A549 (cell line): ENCODE measurements at regions not wholly inside any gene's neighbourhood (a gene's known extent, or its start where the extent isn't known, plus 50 kb on each side); places are given as distances from the start of the nearest gene placed in this dataset.

ENCODE experiments used
- ATAC-seq, 2 experiments: fragments of 200-7000 bp in 1 of 2; fragments of >200 bp in 1 of 2; cut with Nextera tagmentation in 1 of 2; cut with Tn5 transposase in 1 of 2; 3 replicates each; pipeline versions ENCODE4 v1.8.0 to v1.9.1; 2018 to 2020; ENCODE audit warnings: mild to moderate bottlenecking in 1 of 2, moderate library complexity in 1 of 2
- CTCF ChIA-PET: fragments of 300-600 bp; sonication (Branson Sonifier 250); formaldehyde crosslinking; extraction: SDS; loops from one replicate; lab custom pipeline; 2021; ENCODE audit warnings: antibody characterized with exemption, inconsistent platforms; lab: Yijun Ruan, JAX
- POLR2A ChIA-PET: fragments of 350-600 bp; formaldehyde crosslinking; extraction: SDS; loops from one replicate; lab custom pipeline; 2021; ENCODE audit warnings: antibody characterized with exemption, inconsistent platforms; lab: Yijun Ruan, JAX
- DNase-seq, 2 experiments: peaks; one replicate each; pipeline versions ENCODE4 v3.0.0 to v3.0.0-alpha.2; 2011 to 2016; ENCODE audit warnings: low read depth in 1 of 2, low spot score in 1 of 2
- FAIRE-seq: peaks from 2 replicates; lab custom pipeline; 2011; peaks lifted over from hg19 to GRCh38; lab: Jason Lieb, UNC
- H3K27ac ChIP-seq, 2 experiments: fragments of >200 bp; sonication (Bioruptor Twin); formaldehyde crosslinking; 3 replicates each; pipeline ENCODE4 v1.5.1; 2016 to 2017
- H3K4me1 ChIP-seq: fragments of >200 bp; sonication (Bioruptor Twin); formaldehyde crosslinking; 3 replicates; pipeline ENCODE4 v1.6.1; 2016
- H3K4me2 ChIP-seq: fragments of >200 bp; sonication (Bioruptor Twin); formaldehyde crosslinking; 3 replicates; pipeline ENCODE4 v1.6.1; 2016
- H3K4me3 ChIP-seq: fragments of >200 bp; sonication (Bioruptor Twin); formaldehyde crosslinking; 3 replicates; pipeline ENCODE4 v1.5.1; 2016
- H3K9me3 ChIP-seq: fragments of >200 bp; sonication (Bioruptor Twin); formaldehyde crosslinking; 3 replicates; pipeline ENCODE4 v1.6.1; 2016
- ATOH8 ChIP-seq: fragments of 250-450 bp; sonication (Bioruptor Pico); IDR thresholded peaks from 2 replicates; pipeline ENCODE4 v1.5.0; 2020; ENCODE audit warnings: low read depth, mild to moderate bottlenecking, moderate library complexity
- BCL3 ChIP-seq: fragments of >200 bp; sonication (Bioruptor Twin); formaldehyde crosslinking; IDR thresholded peaks from 3 replicates; pipeline ENCODE4 v1.6.1; 2016
- CBX2 ChIP-seq: fragments of 200-600 bp; sonication (generic); IDR thresholded peaks from 2 replicates; pipeline ENCODE4 v1.6.1; 2016; ENCODE audit warnings: low read depth, mild to moderate bottlenecking, borderline replicate concordance
- CTCF ChIP-seq: fragments of >200 bp; sonication (Bioruptor Twin); formaldehyde crosslinking; IDR thresholded peaks from 3 replicates; pipeline ENCODE4 v1.5.1; 2016
- EHF ChIP-seq: fragments of 250-450 bp; sonication (Bioruptor Pico); IDR thresholded peaks from 2 replicates; pipeline ENCODE4 v1.5.0; 2020; ENCODE audit warnings: mild to moderate bottlenecking
- EHMT2 ChIP-seq: fragments of 200-600 bp; sonication (generic); IDR thresholded peaks from 2 replicates; pipeline ENCODE4 v1.6.1; 2016; ENCODE audit warnings: antibody characterized with exemption, low read depth, mild to moderate bottlenecking, moderate library complexity
- ESRRA ChIP-seq: fragments of 150-350 bp; IDR thresholded peaks from 2 replicates; pipeline ENCODE4 v1.6.1; 2014; ENCODE audit warnings: mild to moderate bottlenecking, low read length, borderline replicate concordance
- RAD21 ChIP-seq, 2 experiments: fragments of >200 bp in 1 of 2; sonication (Bioruptor Twin) in 1 of 2; formaldehyde crosslinking in 1 of 2; IDR thresholded peaks in 1 of 2; conservative IDR thresholded peaks in 1 of 2; 2 replicates in 1 of 2; 3 replicates in 1 of 2; pipeline ENCODE4 v1.6.1; 2012 to 2018; ENCODE audit warnings: inconsistent platforms in 1 of 2
- RARB ChIP-seq: fragments of 250-450 bp; sonication (Bioruptor Pico); IDR thresholded peaks from 2 replicates; pipeline ENCODE4 v1.8.0; 2021; ENCODE audit warnings: mild to moderate bottlenecking, moderate library complexity
- SMC3 ChIP-seq: fragments of >200 bp; sonication (Bioruptor Twin); formaldehyde crosslinking; IDR thresholded peaks from 3 replicates; pipeline ENCODE4 v1.6.1; 2018; ENCODE audit warnings: inconsistent platforms
- TFCP2L1 ChIP-seq: fragments of 250-450 bp; sonication (Bioruptor Pico); IDR thresholded peaks from 2 replicates; pipeline ENCODE4 v1.5.0; 2021; ENCODE audit warnings: mild to moderate bottlenecking
- USF2 ChIP-seq: fragments of 450-650 bp; IDR thresholded peaks from 2 replicates; pipeline ENCODE4 v1.6.1; 2014; ENCODE audit warnings: antibody characterized with exemption
- ZFP36 ChIP-seq: fragments of 450-650 bp; IDR thresholded peaks from 2 replicates; pipeline ENCODE4 v1.6.1; 2014; ENCODE audit warnings: borderline replicate concordance; ENCODE audit not compliant: partially characterized antibody
- WGBS: methylation state at CpG from one replicate; pipeline ENCODE4 v1.1.6; 2017; ENCODE audit errors: missing lambda C conversion rate; 5-methylcytosine and 5-hydroxymethylcytosine counted together

GRCh38 chrX:81367291-81367690 is 165.4 kb downstream of the SH3BGRL start:
- CTCF ChIA-PET: interaction anchor here (1.9 kb wide), 1 partner anchor 10 kb away, joined by 7 read pairs; no protein-coding TSS in a partner anchor
- TF ChIP-seq ESRRA (no peak), ZFP36 (no peak), ATOH8 (no peak), CBX2 (no peak), RAD21 (conservative IDR thresholded peaks at IDR 0.05 in 1 of 2, IDR thresholded peaks at IDR 0.05 in 1 of 2) (no peak), SMC3 (no peak), EHF (CRISPR knock-in tag) (no peak), USF2 (no peak)
- Histone ChIP-seq H3K4me2 (no peak overlapping the region), H3K27ac (no peak overlapping the region), H3K4me1 (no peaks in the 10 kb centered on the region), H3K4me3 (no peak overlapping the region), H3K9me3 (no peaks in the 10 kb centered on the region)
- POLR2A ChIA-PET: no interaction called here
- DNase-seq (no peak), FAIRE-seq (peak; percentile 49), ATAC-seq (no peak)
- 3% methylated on average over 3 of the region's 3 CpGs for WGBS

- H3K4me2 ChIP-seq: no peak overlapping the region
- ATAC-seq: peak in 1 of 2 experiments; percentile 47; a peak in 2 of 6 replicates
- H3K27ac ChIP-seq: no peak overlapping the region
- WGBS: 2% methylated on average over 2 of the region's 2 CpGs
- H3K9me3 ChIP-seq: no peaks in the 10 kb centered on the region
- CTCF ChIA-PET: interaction anchor here (1.0 to 1.9 kb wide), 7 partner anchors 9 to 257 kb away, joined by 3 to 11 read pairs (median 5); partner anchors contain the start of genes HMGN5 and SH3BGRL
- TF ChIP-seq RARB (CRISPR knock-in tag) (no peak), CTCF (peak; percentile 50), SMC3 (peak; percentile 65), BCL3 (no peak), RAD21 (conservative IDR thresholded peaks at IDR 0.05 in 1 of 2, IDR thresholded peaks at IDR 0.05 in 1 of 2) (peak; percentile 56 to 62)
- POLR2A ChIA-PET: interaction anchor here (1.1 kb wide), 1 partner anchor 176 kb away, joined by 3 read pairs; the partner anchor contains the start of genes HMGN5 and SH3BGRL
- no peaks in the 10 kb centered on the region for H3K4me1 ChIP-seq
- DNase-seq: peak; percentile 1 to 26
- H3K4me3 ChIP-seq: no peak overlapping the region
- peak; percentile 97 for FAIRE-seq
These were observed 175.4 kb downstream of the SH3BGRL start for GRCh38 chrX:81377329-81377728.

GRCh38 chrX:81378560-81378959 is 176.7 kb downstream of the SH3BGRL start:
- TF ChIP-seq TFCP2L1 (CRISPR knock-in tag) (no peak), EHMT2 (no peak), ATOH8 (no peak)
- ChIA-PET CTCF (no interaction called here), POLR2A (no interaction called here)
- H3K4me2 ChIP-seq: no peak overlapping the region
- H3K27ac ChIP-seq: no peak overlapping the region
- no peaks in the 10 kb centered on the region for H3K9me3 ChIP-seq
- DNase-seq (no peak), FAIRE-seq (no peak), ATAC-seq (no peak)
- H3K4me3 ChIP-seq: no peak overlapping the region
- H3K4me1 ChIP-seq: no peaks in the 10 kb centered on the region
- WGBS: 26% methylated on average over 1 of the region's 1 CpG
